NCI-H1092 treated with DMSO at 0.1 percent for 48 hours (cell line): ENCODE measurements at regions not wholly inside any gene's neighbourhood (a gene's known extent, or its start where the extent isn't known, plus 50 kb on each side); places are given as distances from the start of the nearest gene placed in this dataset.

ENCODE experiments used
- DNase-seq: peaks from one replicate; lab custom pipeline; 2025; lab: John Stamatoyannopoulos, UW

DNA sequence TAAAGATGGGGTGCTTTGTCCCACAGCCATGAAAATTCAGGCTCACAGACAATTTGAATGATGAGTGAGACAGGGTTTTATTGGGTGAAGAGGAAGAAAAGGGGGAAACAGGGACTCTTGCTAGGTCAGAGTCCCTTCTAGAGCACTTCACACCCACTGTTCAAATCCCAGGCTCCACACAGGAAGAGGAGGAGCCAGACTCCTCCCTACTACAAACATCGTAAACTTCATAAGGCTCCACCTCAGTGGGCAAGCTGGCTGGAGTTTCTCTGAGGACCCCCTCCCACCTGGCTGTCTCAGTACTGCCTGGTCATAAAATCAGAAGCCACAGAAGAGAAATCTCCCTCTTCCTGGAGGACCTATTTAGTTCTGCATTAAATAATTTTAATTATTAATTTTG lies 80.3 kb upstream of the KCNMB2 start:
- DNase-seq, result no peak

DNA sequence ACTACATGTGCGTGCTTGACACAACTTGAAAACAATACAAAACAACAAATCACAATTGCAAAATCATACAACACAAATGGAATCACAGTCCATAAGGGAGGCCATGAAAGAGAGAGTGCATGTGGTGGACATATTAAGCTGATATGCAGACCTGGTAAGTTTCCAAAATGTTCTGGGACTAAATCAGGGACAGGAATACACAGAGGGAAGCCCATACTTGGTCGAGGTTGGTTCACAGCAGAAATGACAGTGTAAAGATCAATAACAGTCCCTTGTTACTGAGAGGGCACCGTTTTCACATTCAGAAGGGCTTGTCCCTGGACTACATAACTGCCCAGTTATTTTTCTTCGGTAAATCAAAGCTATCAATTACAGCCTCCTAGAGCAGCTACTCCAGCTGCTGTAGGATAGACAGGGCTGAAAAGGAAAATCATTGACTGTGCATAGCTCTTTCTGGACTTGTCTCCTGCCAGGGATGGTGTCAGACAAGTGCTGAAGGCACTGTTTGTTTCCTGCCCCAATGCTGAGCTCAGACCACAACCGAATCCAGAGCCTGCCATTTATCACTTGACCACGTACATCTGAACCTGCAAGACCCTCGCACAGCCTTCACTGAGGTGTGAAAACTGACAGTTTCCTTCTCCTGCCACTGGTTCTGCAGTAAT lies 79.5 kb upstream of the KCNMB2 start:
- no peak for DNase-seq

DNA sequence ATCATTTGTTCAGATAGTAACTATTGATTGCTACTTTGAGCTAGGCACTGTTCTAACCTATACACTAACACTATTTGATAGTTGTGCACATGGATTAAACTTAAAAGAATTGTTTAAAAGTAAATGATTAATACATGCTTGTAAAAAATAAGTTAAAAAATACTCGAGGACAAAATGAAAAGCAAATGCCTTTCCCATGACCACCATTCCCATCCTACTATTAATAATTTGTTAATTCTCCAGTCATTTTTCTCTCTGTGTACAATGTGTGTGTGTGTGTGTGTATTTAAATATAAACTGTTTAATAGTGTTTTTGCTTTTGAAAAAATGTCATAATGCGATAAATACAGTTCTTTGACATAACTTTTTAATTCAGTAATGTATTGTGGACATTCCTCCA lies 78.7 kb upstream of the KCNMB2 start:
- no peak for DNase-seq

GRCh38 chr3:178458313-178459037 lies 77.8 kb upstream of the KCNMB2 start:
- no peak for DNase-seq

DNA sequence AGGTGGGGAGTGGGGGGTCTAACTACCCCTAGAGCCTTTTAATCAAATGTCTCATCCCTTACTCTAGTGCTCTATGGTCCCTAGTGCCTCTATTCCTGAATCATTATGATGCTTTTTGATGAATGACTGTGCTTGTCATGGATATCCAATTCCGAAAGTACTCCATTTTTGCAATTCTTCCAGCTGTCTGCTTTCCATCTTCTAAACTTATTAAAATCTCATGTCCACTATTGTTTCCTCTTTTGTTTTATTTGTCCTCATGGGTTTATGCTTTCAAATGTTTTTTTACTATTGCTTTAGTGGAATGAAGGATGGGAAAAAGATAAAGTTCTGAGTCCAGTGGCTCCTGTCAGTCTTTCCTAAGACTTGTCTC lies 77.2 kb upstream of the KCNMB2 start:
- no peak for DNase-seq

DNA sequence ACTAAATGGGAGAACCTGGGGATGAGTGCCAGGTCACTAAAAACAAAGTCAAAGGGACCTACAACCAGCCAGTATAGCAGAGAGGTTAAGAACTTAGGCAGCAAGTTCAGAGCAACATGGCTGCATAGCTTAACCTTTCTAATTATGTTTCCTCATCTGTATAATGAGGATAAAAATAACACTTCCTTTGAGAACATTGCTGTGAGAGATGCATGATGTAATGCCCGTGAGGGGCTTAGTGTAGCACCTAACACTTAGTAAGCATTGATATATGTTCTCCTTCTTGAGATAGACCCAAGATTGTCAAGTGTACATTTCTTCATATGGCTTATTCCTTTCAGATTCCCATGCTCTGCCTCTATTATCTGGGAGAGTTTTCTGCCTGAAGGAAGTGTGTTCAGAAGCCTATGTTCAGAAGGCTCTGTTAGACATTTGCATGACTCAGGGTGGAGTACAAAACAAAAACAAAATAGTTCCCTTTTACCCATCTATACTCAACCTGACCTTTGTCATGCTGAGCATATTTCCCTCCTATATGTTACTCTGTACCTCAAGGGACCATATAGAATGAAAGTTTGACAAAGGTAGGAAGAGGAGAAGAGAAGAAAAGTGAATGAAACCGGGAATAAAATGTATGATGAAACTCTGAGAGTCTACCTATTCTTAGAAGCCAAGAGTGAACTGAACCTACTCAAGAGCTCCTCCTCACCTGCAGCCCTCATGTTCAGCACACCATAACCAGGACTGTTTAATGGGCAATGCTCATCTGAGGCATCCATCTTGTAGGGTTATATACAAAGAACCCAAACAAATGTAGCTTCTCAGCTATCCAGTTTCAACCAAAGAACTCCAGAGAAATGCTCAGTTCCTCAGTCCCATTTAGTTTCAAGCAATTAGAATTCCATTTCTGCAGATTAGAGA lies 70.7 kb upstream of the KCNMB2 start:
- no peak for DNase-seq

GRCh38 chr3:178472941-178473340 lies 63.3 kb upstream of the KCNMB2 start:
- no peak for DNase-seq

DNA sequence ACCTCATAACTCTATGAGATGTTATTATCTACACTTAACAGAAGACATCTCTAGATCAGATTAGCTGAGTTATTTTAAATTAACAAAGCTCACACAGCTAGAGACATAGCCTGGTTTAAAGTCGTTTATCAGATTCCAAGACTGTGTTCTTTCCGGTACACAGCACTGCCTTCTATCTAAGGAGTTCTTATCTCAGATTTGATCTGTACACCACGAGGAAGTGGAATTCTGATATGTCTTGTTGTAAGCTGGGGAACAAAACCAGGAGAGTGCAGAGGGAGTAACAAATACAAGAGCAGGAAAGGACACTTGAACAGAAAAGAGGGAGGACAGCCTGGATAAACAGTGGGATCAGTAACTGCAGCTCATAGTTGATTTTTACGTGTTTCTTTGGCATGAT lies 61.7 kb upstream of the KCNMB2 start:
- DNase-seq, result no peak

GRCh38 chr3:178475062-178475461 lies 61.2 kb upstream of the KCNMB2 start:
- DNase-seq, result no peak

- DNase-seq, result no peak
These were observed 59.4 kb upstream of the KCNMB2 start for GRCh38 chr3:178476886-178477285.

- no peak for DNase-seq
These were observed 56.8 kb upstream of the KCNMB2 start for GRCh38 chr3:178479446-178479845.

DNA sequence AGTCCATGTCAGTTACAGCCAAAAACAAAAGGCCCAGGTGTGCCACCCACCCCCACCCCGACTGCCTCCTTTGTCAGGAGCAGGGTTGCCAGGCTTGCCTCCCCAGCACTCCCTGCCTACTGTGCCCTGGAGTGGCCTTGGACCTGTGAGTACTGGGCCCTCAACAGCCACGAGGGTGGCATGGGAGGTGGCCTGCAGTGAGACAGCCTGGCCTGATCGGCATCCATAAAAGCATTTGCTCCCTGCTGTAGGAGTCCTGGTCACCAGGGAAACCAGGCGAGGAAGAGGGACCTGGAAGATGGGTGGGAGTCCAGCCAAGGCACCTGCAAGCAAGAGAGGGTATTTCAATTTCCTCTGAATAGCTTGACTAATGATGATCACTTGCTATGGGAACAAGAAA lies 56.4 kb upstream of the KCNMB2 start:
- peak; percentile 36 for DNase-seq

GRCh38 chr3:178480274-178480673 lies 56.0 kb upstream of the KCNMB2 start:
- DNase-seq, result no peak

DNA sequence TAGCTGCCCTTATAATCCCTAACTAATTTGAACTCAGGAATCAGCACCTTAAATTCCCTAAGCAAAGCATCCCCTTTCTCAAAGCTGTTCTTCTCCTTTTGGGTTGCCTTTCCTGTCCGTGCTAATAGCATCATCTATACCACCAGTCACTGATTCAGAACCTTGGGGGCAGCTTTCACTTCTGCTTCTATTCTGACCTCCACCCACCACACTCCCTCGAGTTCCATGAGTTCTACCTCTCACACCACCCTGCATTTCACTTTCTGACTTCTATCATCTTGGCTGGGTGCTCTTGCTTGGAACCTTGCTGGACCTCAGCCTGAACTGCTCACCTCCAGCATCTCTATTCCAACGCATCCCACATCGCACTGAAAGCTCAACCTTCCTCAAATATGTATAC lies 55.4 kb upstream of the KCNMB2 start:
- no peak for DNase-seq

DNA sequence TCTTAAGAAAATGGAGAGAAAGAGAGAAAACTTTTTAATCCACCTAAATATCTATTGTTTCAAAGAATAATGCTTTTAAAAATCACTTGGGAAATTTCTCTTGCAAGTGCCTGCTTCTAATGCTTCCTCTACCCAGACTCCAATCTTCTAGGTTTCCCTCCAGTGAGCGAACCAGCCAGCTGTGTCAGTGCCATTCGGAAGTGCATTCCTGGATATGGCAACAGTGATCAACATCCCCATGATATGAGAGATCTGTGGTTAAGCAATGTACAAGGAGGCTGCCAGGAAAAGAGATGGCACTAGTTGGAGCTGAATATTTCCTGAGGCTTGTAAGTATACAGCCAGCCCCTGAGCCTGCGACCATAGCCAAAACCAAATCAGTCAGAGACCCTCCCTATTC lies 53.3 kb upstream of the KCNMB2 start:
- no peak for DNase-seq

DNA sequence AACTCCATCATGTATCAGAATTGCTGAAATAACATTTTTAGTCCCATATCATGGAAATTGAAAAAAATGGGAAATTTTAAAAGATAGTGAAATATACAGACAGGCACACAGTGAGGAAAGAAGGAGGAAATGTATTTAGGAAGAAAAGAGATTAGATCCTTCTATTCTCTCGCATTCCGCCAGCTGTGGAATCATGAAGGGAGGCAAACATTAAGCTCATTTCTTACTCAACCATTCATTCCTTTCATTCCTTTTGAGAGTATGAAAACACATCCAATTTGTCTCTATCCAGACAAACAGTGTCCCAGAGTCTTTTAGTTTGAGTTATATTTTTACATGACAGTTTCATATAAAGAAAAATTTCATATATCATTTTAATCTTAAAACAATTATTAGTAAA lies 52.5 kb upstream of the KCNMB2 start:
- no peak for DNase-seq

DNA sequence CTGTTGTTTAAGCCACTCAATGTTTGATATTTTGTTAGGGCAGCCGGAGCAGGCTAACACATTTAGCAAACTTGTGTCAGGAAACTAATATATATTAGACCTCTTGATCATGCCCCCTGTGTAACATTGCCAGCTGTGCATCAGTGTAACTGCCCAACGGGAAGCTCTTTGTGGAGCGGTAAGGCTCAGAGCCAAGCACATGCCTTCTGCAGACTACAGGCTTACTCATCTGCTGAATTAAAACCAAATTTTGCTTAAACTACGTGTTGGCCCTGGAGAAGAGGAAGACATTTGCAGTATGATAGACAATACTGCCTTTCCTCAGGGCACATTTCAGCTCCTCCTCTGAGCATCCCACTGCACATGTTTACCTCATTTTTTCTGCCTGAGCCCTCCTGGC lies 50.5 kb upstream of the KCNMB2 start:
- no peak for DNase-seq
